Type B pancreatic cell (in vitro differentiated cells): ENCODE measurements at regions not wholly inside any gene's neighbourhood (a gene's known extent, or its start where the extent isn't known, plus 50 kb on each side); places are given as distances from the start of the nearest gene placed in this dataset.

Source experiments
- DNase-seq: peaks from one replicate; pipeline ENCODE4 v3.0.0; 2021; ENCODE audit warnings: mixed read lengths; ENCODE audit not compliant: unreplicated experiment; ENCODE audit errors: extremely low spot score
- H3K27ac Mint-ChIP-seq: 2 replicates; pipeline ENCODE4 v1.8.0; 2021; ENCODE audit warnings: mild to moderate bottlenecking, mixed read lengths
- H3K27me3 Mint-ChIP-seq: 2 replicates; pipeline ENCODE4 v1.8.0; 2021; ENCODE audit warnings: mixed read lengths
- H3K36me3 Mint-ChIP-seq: 2 replicates; pipeline ENCODE4 v1.8.0; 2021; ENCODE audit warnings: mixed read lengths
- H3K4me1 Mint-ChIP-seq: one replicate; pipeline ENCODE4 v1.8.0; 2021; ENCODE audit warnings: mixed read lengths; ENCODE audit not compliant: unreplicated experiment
- H3K4me3 Mint-ChIP-seq: 2 replicates; pipeline ENCODE4 v1.8.0; 2021; ENCODE audit warnings: mild to moderate bottlenecking, mixed read lengths
- H3K9me3 Mint-ChIP-seq: 2 replicates; pipeline ENCODE4 v1.8.0; 2021; ENCODE audit warnings: mixed read lengths
- CTCF ChIP-seq: fragments of 200-600 bp; sonication (generic); conservative IDR thresholded peaks from 2 replicates; pipeline ENCODE4 v1.5.0; 2021; ENCODE audit warnings: antibody characterized with exemption, mild to moderate bottlenecking

DNA sequence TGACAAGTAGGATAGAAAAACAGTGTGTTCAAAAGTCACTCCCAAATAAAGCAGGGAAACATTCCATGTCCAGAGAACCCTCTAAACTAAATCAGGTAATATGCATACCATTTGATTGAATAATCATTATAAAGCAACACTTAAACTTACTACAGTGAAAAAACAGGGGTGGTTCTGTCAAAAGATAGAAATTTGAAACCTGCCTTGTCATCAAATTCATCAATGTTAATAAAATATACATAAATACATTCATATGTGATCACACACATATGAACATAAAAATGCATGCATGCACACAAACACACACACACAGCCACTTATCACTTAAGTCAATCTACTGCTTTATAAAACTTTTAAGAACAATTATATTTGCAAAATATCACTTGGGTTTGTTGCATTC, 485.8 kb upstream of the TECRL start:
- H3K4me3 Mint-ChIP-seq, result no peak overlapping the region
- TF ChIP-seq CTCF, result no peak
- H3K27ac Mint-ChIP-seq, result no peak overlapping the region
- DNase-seq, result no peak
- no peaks in the 10 kb centered on the region for H3K36me3 Mint-ChIP-seq
- H3K4me1 Mint-ChIP-seq, result peaks cover 10% of the 10 kb centered on the region
- no peaks in the 10 kb centered on the region for H3K9me3 Mint-ChIP-seq
- peaks cover 4% of the 10 kb centered on the region for H3K27me3 Mint-ChIP-seq

GRCh38 chr4:64893205-64893604, 484.0 kb upstream of the TECRL start:
- no peaks in the 10 kb centered on the region for H3K36me3 Mint-ChIP-seq
- H3K27ac Mint-ChIP-seq, result no peak overlapping the region
- H3K4me3 Mint-ChIP-seq, result no peak overlapping the region
- DNase-seq, result no peak
- peaks cover 12% of the 10 kb centered on the region for H3K4me1 Mint-ChIP-seq
- no peaks in the 10 kb centered on the region for H3K9me3 Mint-ChIP-seq
- no peak for TF ChIP-seq CTCF
- peaks cover 4% of the 10 kb centered on the region for H3K27me3 Mint-ChIP-seq

DNA sequence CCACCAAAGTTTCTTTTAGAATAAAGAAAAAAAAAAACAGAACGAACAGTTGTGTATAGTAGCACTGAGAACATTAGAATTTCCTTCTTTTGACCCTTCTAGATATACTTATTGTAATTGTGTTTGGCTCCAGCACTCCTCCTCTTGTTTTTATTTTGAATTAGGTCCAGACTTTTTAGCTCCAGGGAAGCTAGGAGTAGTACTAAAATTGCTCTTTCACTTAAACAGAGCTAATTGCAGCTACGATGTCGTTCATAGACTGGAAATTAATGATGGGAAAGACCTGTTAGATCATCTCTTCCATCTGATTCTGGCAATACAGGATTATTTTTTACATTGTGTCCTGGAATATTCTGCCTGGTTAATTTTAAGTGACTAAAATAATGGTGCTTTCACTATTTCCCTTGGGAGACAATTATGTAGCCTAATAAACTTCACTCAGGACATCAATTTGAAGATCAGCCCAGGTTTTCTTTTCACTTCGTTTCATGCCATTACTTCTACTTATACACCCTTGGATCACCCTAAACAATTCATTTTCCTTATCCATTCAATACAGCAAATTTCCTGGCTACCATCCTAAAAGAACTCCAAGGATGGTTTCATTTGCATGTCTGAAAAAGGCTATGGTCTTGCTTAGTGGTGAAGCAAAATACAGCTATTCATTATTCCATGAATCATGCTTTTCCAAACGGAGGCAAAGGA, 480.8 kb upstream of the TECRL start:
- Mint-ChIP-seq H3K9me3 (no peaks in the 10 kb centered on the region), H3K27ac (no peak overlapping the region), H3K4me3 (no peak overlapping the region), H3K27me3 (peaks cover 4% of the 10 kb centered on the region), H3K36me3 (no peaks in the 10 kb centered on the region), H3K4me1 (peaks cover 12% of the 10 kb centered on the region)
- DNase-seq, result no peak
- TF ChIP-seq CTCF, result no peak

DNA sequence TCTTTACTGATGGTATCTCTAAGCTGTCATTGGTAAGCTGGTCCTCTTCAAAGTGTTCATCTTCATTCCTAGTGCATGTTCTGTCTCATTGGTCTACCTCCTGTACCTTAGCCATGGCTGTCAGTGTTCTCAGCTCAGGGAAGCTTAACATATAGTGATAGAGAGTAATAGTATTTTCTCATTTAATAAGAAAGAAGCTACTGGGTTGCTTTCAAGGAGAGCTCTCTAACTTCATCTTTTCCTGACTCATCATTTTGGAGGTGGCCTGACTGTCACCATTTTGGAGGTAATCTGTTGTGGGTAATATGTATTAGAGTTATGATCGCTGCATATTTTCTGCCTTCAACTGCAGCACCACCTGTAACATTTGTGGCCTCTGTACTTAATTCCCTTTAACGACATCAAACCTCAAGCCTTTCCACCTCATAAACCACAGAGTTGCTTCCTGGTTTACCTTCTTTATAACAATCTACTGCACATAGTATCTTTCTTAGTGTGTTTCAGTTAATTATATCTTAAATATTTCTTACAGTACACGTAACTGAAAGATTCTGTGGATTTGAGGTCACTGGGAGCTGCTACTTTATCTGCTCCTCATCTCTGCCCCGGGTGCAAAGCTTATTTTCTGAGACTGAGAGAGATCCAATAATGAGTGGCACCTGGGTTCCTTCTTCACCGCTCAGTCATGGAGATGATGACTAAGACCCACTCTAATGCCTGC, 474.0 kb upstream of the TECRL start:
- no peak overlapping the region for H3K4me3 Mint-ChIP-seq
- no peak for TF ChIP-seq CTCF
- no peak for DNase-seq
- H3K9me3 Mint-ChIP-seq, result no peaks in the 10 kb centered on the region
- H3K27ac Mint-ChIP-seq, result no peak overlapping the region
- peaks cover 4% of the 10 kb centered on the region for H3K27me3 Mint-ChIP-seq
- H3K4me1 Mint-ChIP-seq, result no peaks in the 10 kb centered on the region
- H3K36me3 Mint-ChIP-seq, result no peaks in the 10 kb centered on the region

DNA sequence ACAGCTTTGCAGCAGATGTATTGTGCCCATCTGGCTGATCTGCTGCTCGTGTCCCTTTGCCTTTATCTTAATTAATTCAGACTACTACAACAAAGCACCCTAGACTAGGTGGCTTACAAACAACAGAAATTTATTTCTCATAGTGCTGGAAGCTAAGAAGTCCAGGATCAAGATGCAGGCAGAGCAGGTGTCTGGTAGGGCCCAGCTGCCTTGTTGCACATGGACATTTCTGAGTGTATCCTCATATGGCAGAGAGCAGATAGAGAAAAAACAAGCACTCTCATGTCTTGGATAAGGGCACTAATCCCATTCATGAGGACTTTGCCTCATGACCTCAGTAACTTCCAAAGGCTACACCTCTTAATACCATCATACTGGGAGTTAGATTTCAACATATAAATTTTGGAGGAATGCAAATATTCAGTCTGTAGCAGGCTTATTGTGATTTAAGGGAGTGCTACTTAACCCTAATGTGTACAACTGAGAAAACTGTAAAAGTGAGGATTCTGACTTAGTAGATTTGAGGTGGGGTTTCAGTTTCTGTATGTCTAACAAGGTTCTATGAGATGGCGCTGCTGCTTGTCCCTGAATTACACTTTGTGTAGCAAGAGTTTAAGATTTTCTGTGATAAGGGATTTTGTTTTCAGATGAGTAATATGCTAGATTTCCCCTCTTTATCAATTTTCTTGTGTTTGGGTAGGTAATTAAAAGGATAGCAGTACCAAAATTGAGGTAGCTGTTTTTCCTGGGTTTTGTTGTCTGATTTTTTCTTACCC, 473.2 kb upstream of the TECRL start:
- Mint-ChIP-seq H3K4me1 (no peaks in the 10 kb centered on the region), H3K9me3 (no peaks in the 10 kb centered on the region), H3K27me3 (peaks cover 4% of the 10 kb centered on the region), H3K36me3 (no peaks in the 10 kb centered on the region), H3K4me3 (no peak overlapping the region), H3K27ac (no peak overlapping the region)
- no peak for TF ChIP-seq CTCF
- no peak for DNase-seq
